Cardiac muscle cell (in vitro differentiated cells and primary cell): ENCODE measurements at regions not wholly inside any gene's neighbourhood (a gene's known extent, or its start where the extent isn't known, plus 50 kb on each side); places are given as distances from the start of the nearest gene placed in this dataset.

Experiments
- DNase-seq, 2 donors: peaks; one replicate each; pipeline versions ENCODE4 v3.0.0 to v3.0.0-alpha.2; 2010 to 2017; ENCODE audit warnings: low read depth in 1 of 2, low spot score in 1 of 2
- H3K27ac ChIP-seq: fragments of 200-600 bp; sonication (generic); 2 replicates; pipeline ENCODE4 v1.5.1; 2016
- H3K27me3 ChIP-seq: fragments of 200-600 bp; sonication (generic); 2 replicates; pipeline ENCODE4 v1.6.0; 2016; ENCODE audit warnings: control low read depth
- H3K36me3 ChIP-seq: fragments of 200-600 bp; sonication (generic); 2 replicates; pipeline ENCODE4 v1.5.1; 2016; ENCODE audit warnings: control low read depth
- H3K4me1 ChIP-seq: fragments of 200-600 bp; sonication (generic); 2 replicates; pipeline ENCODE4 v1.8.1; 2017; ENCODE audit warnings: low read depth, mild to moderate bottlenecking, mixed run types
- H3K4me3 ChIP-seq: fragments of 200-600 bp; sonication (generic); 2 replicates; pipeline ENCODE4 v1.5.1; 2016; ENCODE audit warnings: mild to moderate bottlenecking
- H3K9me3 ChIP-seq: fragments of 200-600 bp; sonication (generic); 2 replicates; pipeline ENCODE4 v1.5.1; 2017; ENCODE audit warnings: low read depth, mild to moderate bottlenecking, control low read depth
- CTCF ChIP-seq: IDR thresholded peaks from 2 replicates; pipeline ENCODE4 v1.5.1; 2012; ENCODE audit warnings: low read depth, mild to moderate bottlenecking, low read length

- Histone ChIP-seq H3K4me1 (no peaks in the 10 kb centered on the region), H3K27me3 (no peaks in the 10 kb centered on the region), H3K27ac (no peak overlapping the region), H3K36me3 (no peaks in the 10 kb centered on the region), H3K4me3 (no peak overlapping the region), H3K9me3 (no peaks in the 10 kb centered on the region)
- DNase-seq, result peak in 1 of 2 donors; percentile 93
- TF ChIP-seq CTCF, result no peak
Measured at GRCh38 chr5:23631302-23632045, 124.1 kb downstream of the PRDM9 start.

- H3K36me3 ChIP-seq, result no peaks in the 10 kb centered on the region
- H3K4me1 ChIP-seq, result no peaks in the 10 kb centered on the region
- H3K27ac ChIP-seq, result no peak overlapping the region
- no peaks in the 10 kb centered on the region for H3K27me3 ChIP-seq
- TF ChIP-seq CTCF, result no peak
- H3K9me3 ChIP-seq, result no peaks in the 10 kb centered on the region
- H3K4me3 ChIP-seq, result no peak overlapping the region
- no peak for DNase-seq
Measured at GRCh38 chr5:23635938-23636337, 128.5 kb downstream of the PRDM9 start.

- TF ChIP-seq CTCF, result no peak
- H3K4me1 ChIP-seq, result no peaks in the 10 kb centered on the region
- peak in 1 of 2 donors; percentile 7 for DNase-seq
- no peak overlapping the region for H3K4me3 ChIP-seq
- no peaks in the 10 kb centered on the region for H3K27me3 ChIP-seq
- H3K36me3 ChIP-seq, result no peaks in the 10 kb centered on the region
- no peak overlapping the region for H3K27ac ChIP-seq
- no peaks in the 10 kb centered on the region for H3K9me3 ChIP-seq
Measured at GRCh38 chr5:23639326-23639725, 131.9 kb downstream of the PRDM9 start.

- Histone ChIP-seq H3K9me3 (no peaks in the 10 kb centered on the region), H3K4me3 (no peak overlapping the region), H3K27ac (no peak overlapping the region), H3K36me3 (no peaks in the 10 kb centered on the region), H3K27me3 (no peaks in the 10 kb centered on the region), H3K4me1 (no peaks in the 10 kb centered on the region)
- no peak for TF ChIP-seq CTCF
- DNase-seq, result no peak
Measured at GRCh38 chr5:23648656-23649055, 141.2 kb downstream of the PRDM9 start.

GRCh38 chr5:23649594-23649993, 142.2 kb downstream of the PRDM9 start:
- no peak overlapping the region for H3K4me3 ChIP-seq
- no peaks in the 10 kb centered on the region for H3K4me1 ChIP-seq
- no peaks in the 10 kb centered on the region for H3K36me3 ChIP-seq
- H3K9me3 ChIP-seq, result no peaks in the 10 kb centered on the region
- H3K27ac ChIP-seq, result no peak overlapping the region
- no peaks in the 10 kb centered on the region for H3K27me3 ChIP-seq
- no peak for TF ChIP-seq CTCF
- DNase-seq, result no peak
